Loucy (cell line): ENCODE measurements at regions not wholly inside any gene's neighbourhood (a gene's known extent, or its start where the extent isn't known, plus 50 kb on each side); places are given as distances from the start of the nearest gene placed in this dataset.

Experiments used
- H2AFZ ChIP-seq: fragments of 200-600 bp; sonication (generic); 2 replicates; pipeline ENCODE4 v1.6.0; 2016; ENCODE audit warnings: antibody characterized with exemption, mild to moderate bottlenecking, low read length, moderate library complexity
- H3F3A ChIP-seq: fragments of 200-600 bp; 2 replicates; pipeline ENCODE4 v1.6.0; 2016; ENCODE audit warnings: antibody characterized with exemption, low read depth, mild to moderate bottlenecking
- H3K27me3 ChIP-seq: fragments of 200-600 bp; sonication (generic); 2 replicates; pipeline ENCODE4 v1.6.1; 2014; ENCODE audit warnings: low read length, mild to moderate bottlenecking; ENCODE audit not compliant: insufficient read depth, poor library complexity, severe bottlenecking
- H3K36me3 ChIP-seq: fragments of 200-600 bp; sonication (generic); 2 replicates; pipeline ENCODE4 v1.6.1; 2016; ENCODE audit warnings: low read length; ENCODE audit not compliant: insufficient read depth
- H3K4me1 ChIP-seq: fragments of 200-600 bp; sonication (generic); 2 replicates; pipeline ENCODE4 v1.5.1; 2014; ENCODE audit warnings: low read length, mild to moderate bottlenecking; ENCODE audit not compliant: insufficient read depth, poor library complexity, severe bottlenecking
- H3K4me2 ChIP-seq: fragments of 200-600 bp; sonication (generic); 2 replicates; pipeline ENCODE4 v1.6.0; 2014; ENCODE audit warnings: antibody characterized with exemption, low read length, low read depth, mild to moderate bottlenecking; ENCODE audit not compliant: poor library complexity, severe bottlenecking
- H3K4me3 ChIP-seq: fragments of 200-600 bp; sonication (generic); 2 replicates; pipeline ENCODE4 v1.5.1; 2014; ENCODE audit warnings: low read length, mild to moderate bottlenecking, mixed read lengths; ENCODE audit not compliant: poor library complexity, severe bottlenecking
- H3K79me2 ChIP-seq: fragments of 200-600 bp; sonication (generic); 2 replicates; pipeline ENCODE4 v1.6.1; 2014; ENCODE audit warnings: low read length; ENCODE audit not compliant: insufficient read depth
- H3K9ac ChIP-seq: fragments of 200-600 bp; sonication (generic); 2 replicates; pipeline ENCODE4 v1.6.0; 2014; ENCODE audit warnings: mild to moderate bottlenecking, low read depth, low read length, moderate library complexity; ENCODE audit not compliant: poor library complexity, severe bottlenecking
- H3K9me2 ChIP-seq: fragments of 200-600 bp; sonication (generic); replicated peaks from 2 replicates; pipeline ENCODE4 v1.6.1; 2016; ENCODE audit warnings: low read depth, low read length, mixed read lengths
- H3K9me3 ChIP-seq: fragments of 200-600 bp; sonication (generic); 2 replicates; pipeline ENCODE4 v1.6.1; 2014; ENCODE audit warnings: mild to moderate bottlenecking, antibody characterized with exemption, low read length, low read depth; ENCODE audit not compliant: insufficient read depth
- H4K20me1 ChIP-seq: fragments of 200-600 bp; sonication (generic); 2 replicates; pipeline ENCODE4 v1.6.0; 2014; ENCODE audit warnings: antibody characterized with exemption, low read length, mild to moderate bottlenecking; ENCODE audit not compliant: insufficient read depth, poor library complexity, severe bottlenecking
- CTCF ChIP-seq: fragments of 200-600 bp; sonication (generic); conservative IDR thresholded peaks from 2 replicates; pipeline ENCODE4 v1.5.1; 2014; ENCODE audit warnings: mild to moderate bottlenecking, antibody characterized with exemption, low read length
- EZH2phosphoT487 ChIP-seq: fragments of 200-600 bp; IDR thresholded peaks from 2 replicates; pipeline ENCODE4 v1.6.1; 2018; ENCODE audit warnings: antibody characterized with exemption, mild to moderate bottlenecking, moderate library complexity, borderline replicate concordance

DNA sequence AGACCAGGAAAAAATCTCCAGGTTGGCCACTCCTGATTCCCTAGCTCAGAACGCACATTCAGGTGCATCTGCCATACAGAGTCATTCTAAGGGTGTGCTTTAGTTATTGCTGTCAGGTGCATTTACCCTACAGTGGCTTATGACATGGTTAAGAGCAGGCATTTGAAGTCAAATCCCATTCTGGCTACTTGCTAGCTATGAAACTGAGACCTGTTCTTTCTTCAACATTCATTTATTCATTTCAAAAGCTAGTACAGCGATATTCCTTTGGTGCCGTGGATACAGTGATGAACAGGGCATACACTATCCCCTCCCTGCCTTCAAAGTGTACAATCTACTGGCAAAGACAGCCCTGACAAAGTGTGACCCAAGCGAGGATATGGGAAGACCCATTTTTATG, 508.3 kb downstream of the NPIPA7 start:
- no peaks in the 10 kb centered on the region for H3K4me1 ChIP-seq
- no peaks in the 10 kb centered on the region for H3F3A ChIP-seq
- H2AFZ ChIP-seq, result no peak overlapping the region
- TF ChIP-seq EZH2phosphoT487 (no peak), CTCF (no peak)
- H3K79me2 ChIP-seq, result no peaks in the 10 kb centered on the region
- H3K9ac ChIP-seq, result no peak overlapping the region
- no peak overlapping the region for H3K4me3 ChIP-seq
- H4K20me1 ChIP-seq, result no peaks in the 10 kb centered on the region
- H3K27me3 ChIP-seq, result no peaks in the 10 kb centered on the region
- H3K36me3 ChIP-seq, result no peaks in the 10 kb centered on the region
- H3K9me3 ChIP-seq, result no peaks in the 10 kb centered on the region; the same call in 1 of the 2 replicates
- H3K9me2 ChIP-seq, result no peaks in the 10 kb centered on the region
- H3K4me2 ChIP-seq, result no peak overlapping the region

DNA sequence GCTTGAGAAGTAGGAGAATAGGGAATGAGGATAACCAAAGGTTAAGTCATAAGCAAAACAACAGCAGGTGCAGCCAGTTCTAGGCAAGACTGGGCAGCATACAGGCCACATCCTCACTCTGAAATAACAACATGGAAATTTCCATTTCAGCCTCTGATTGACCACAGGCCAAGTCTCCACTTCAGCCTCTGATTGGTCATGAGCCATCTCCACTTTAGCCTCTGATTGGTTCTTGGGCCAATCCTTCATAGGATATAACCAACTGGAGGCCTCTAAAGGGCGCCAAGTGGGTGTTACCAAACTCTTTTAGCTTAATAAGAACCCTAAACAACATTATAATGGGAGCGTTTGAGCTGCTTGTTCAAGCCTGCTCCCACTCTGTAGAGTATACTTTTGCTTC, 512.0 kb downstream of the NPIPA7 start:
- H3K79me2 ChIP-seq, result no peaks in the 10 kb centered on the region
- no peaks in the 10 kb centered on the region; the same call in 1 of the 2 replicates for H3K9me3 ChIP-seq
- H4K20me1 ChIP-seq, result no peaks in the 10 kb centered on the region
- no peak overlapping the region for H3K4me3 ChIP-seq
- H2AFZ ChIP-seq, result no peak overlapping the region
- H3K9me2 ChIP-seq, result no peaks in the 10 kb centered on the region
- no peaks in the 10 kb centered on the region for H3F3A ChIP-seq
- H3K4me1 ChIP-seq, result no peaks in the 10 kb centered on the region
- no peak for TF ChIP-seq EZH2phosphoT487
- no peak for TF ChIP-seq CTCF
- H3K9ac ChIP-seq, result no peak overlapping the region
- no peaks in the 10 kb centered on the region for H3K36me3 ChIP-seq
- no peaks in the 10 kb centered on the region for H3K27me3 ChIP-seq
- no peak overlapping the region for H3K4me2 ChIP-seq

- Histone ChIP-seq H3K9me3 (peaks cover 7% of the 10 kb centered on the region; the same call in 1 of the 2 replicates), H3K9me2 (no peaks in the 10 kb centered on the region), H4K20me1 (no peaks in the 10 kb centered on the region)
Observed at GRCh38 chr16:16904601-16905000, 525.7 kb downstream of the NPIPA7 start.

More at GRCh38 chr16:16904601-16905000, 525.7 kb downstream of the NPIPA7 start:
- Histone ChIP-seq H3K4me1 (no peaks in the 10 kb centered on the region), H3K27me3 (no peaks in the 10 kb centered on the region), H3K4me2 (no peak overlapping the region), H3K4me3 (no peak overlapping the region), H3K79me2 (no peaks in the 10 kb centered on the region), H3F3A (no peaks in the 10 kb centered on the region), H3K36me3 (no peaks in the 10 kb centered on the region), H3K9ac (no peak overlapping the region), H2AFZ (no peak overlapping the region)
- TF ChIP-seq EZH2phosphoT487 (no peak), CTCF (no peak)
